Transverse colon (tissue), 4 donors: ENCODE measurements at regions not wholly inside any gene's neighbourhood (a gene's known extent, or its start where the extent isn't known, plus 50 kb on each side); places are given as distances from the start of the nearest gene placed in this dataset.
"Not testable (repeated sequence)": the region's sequence is repeated elsewhere in the genome, so short reads cannot be mapped to it uniquely, and the experiment has no call there.

ENCODE experiments used
- DNase-seq: peaks from one replicate; pipeline ENCODE4 v3.0.0-alpha.2; 2019
- H3K27ac ChIP-seq, 4 donors: fragments of 200-600 bp; sonication (generic); 2 replicates each; pipeline ENCODE4 v1.5.1; 2016 to 2018; ENCODE audit warnings: inconsistent platforms in 4 of 4
- H3K27me3 ChIP-seq: fragments of 200-600 bp; sonication (generic); 2 replicates; pipeline ENCODE4 v1.5.1; 2017; ENCODE audit warnings: inconsistent platforms
- H3K36me3 ChIP-seq, 4 donors: fragments of 200-600 bp; sonication (generic); 2 replicates each; pipeline ENCODE4 v1.5.1; 2017 to 2019; ENCODE audit warnings: inconsistent platforms in 4 of 4
- H3K4me1 ChIP-seq, 4 donors: fragments of 200-600 bp; sonication (generic); 2 replicates each; pipeline ENCODE4 v1.5.1; 2017 to 2020; ENCODE audit warnings: inconsistent platforms in 4 of 4
- H3K4me3 ChIP-seq, 4 donors: fragments of 200-600 bp; sonication (generic); 1 replicate in 1 of 4; 2 replicates in 3 of 4; pipeline versions ENCODE4 v1.5.1 to v1.6.1; 2017 to 2019; ENCODE audit warnings: inconsistent platforms in 4 of 4
- H3K9me3 ChIP-seq, 2 donors: fragments of 200-600 bp; sonication (generic); 2 replicates each; pipeline ENCODE4 v1.5.1; 2017 to 2019; ENCODE audit warnings: inconsistent platforms in 2 of 2
- EP300 ChIP-seq: sonication (generic); formaldehyde crosslinking; IDR thresholded peaks from one replicate; pipeline ENCODE4 v1.6.1; 2017; ENCODE audit warnings: antibody characterized with exemption, low read depth
- POLR2A ChIP-seq: fragments of 450-650 bp; IDR thresholded peaks from one replicate; pipeline ENCODE4 v1.6.1; 2016; ENCODE audit warnings: antibody characterized with exemption, mild to moderate bottlenecking, moderate library complexity
- POLR2AphosphoS5 ChIP-seq, 3 donors: sonication (generic); formaldehyde crosslinking; IDR thresholded peaks; one replicate each; pipeline ENCODE4 v1.6.1; 2016; ENCODE audit warnings: antibody characterized with exemption in 3 of 3
- WGBS, 2 donors: methylation state at CpG; one replicate each; pipeline ENCODE4 v1.1.5; 2018; ENCODE audit warnings: low coverage in 1 of 2; 5-methylcytosine and 5-hydroxymethylcytosine counted together
- in situ Hi-C, 4 donors: fragments of 200-750 bp; cut with MboI; loops; one replicate each; pipeline versions ENCODE4 v1.15.0 to v1.15.1; 2017; ENCODE audit warnings: low sequenced_read_pairs in 3 of 4, low pct_ligation_motif_present in 1 of 4, low pct_unique_long_range_greater_than_20kb in 1 of 4
- intact Hi-C: fragments of 100-400 bp; cut with DNase I; formaldehyde crosslinking; loops from one replicate; pipeline ENCODE4 v1.15.1; 2023; ENCODE audit warnings: low total_unique reads
- TF ChIP-seq, protein P1 (sequence below), 5 experiments: fragments of 200-600 bp in 3 of 5; fragments of 450-650 bp in 2 of 5; sonication (generic) in 3 of 5; IDR thresholded peaks; 1 replicate in 2 of 5; 2 replicates in 3 of 5; pipeline ENCODE4 v1.5.1; 2016 to 2017; ENCODE audit warnings: antibody characterized with exemption in 5 of 5, inconsistent platforms in 3 of 5, mild to moderate bottlenecking in 2 of 5, moderate library complexity in 1 of 5

DNA sequence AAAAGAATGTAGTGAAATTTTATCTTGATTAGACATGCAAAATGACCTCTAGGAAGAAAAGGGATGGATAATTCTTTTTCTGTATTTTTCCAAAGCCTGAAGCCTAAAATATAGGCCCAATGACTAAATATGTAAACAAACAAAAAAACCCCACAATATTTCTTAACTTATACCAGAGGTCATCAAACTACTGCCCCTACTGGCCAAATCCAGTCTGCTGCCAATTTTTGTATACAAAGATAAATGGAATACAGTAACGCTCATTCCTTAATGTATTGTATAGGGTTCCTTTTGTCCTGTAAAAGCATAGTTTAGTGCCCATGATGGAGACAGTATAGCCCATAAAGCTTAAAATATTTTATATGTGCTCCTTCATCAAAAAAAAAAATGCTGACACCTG lies 145.7 kb upstream of the ALG10 start:
- DNase-seq, result no peak
- 96 to 100% methylated on average over 1 of the region's 1 CpG for WGBS, 2 donors
- Histone ChIP-seq H3K9me3 (peaks cover 5 to 11% of the 10 kb centered on the region in 2 donors), H3K36me3 (no peaks in the 10 kb centered on the region), H3K27ac (no peak overlapping the region), H3K27me3 (no peaks in the 10 kb centered on the region), H3K4me1 (no peaks in the 10 kb centered on the region), H3K4me3 (no peak overlapping the region)
- in situ Hi-C loops (no loop called here), intact Hi-C loops (no loop called here)
- TF ChIP-seq POLR2A (no peak), EP300 (no peak), POLR2AphosphoS5 (IDR thresholded peaks at IDR 0.05) (no peak)
- TF ChIP-seq, protein P1, sequence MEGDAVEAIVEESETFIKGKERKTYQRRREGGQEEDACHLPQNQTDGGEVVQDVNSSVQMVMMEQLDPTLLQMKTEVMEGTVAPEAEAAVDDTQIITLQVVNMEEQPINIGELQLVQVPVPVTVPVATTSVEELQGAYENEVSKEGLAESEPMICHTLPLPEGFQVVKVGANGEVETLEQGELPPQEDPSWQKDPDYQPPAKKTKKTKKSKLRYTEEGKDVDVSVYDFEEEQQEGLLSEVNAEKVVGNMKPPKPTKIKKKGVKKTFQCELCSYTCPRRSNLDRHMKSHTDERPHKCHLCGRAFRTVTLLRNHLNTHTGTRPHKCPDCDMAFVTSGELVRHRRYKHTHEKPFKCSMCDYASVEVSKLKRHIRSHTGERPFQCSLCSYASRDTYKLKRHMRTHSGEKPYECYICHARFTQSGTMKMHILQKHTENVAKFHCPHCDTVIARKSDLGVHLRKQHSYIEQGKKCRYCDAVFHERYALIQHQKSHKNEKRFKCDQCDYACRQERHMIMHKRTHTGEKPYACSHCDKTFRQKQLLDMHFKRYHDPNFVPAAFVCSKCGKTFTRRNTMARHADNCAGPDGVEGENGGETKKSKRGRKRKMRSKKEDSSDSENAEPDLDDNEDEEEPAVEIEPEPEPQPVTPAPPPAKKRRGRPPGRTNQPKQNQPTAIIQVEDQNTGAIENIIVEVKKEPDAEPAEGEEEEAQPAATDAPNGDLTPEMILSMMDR (IDR thresholded peaks at IDR 0.05), result no peak

DNA sequence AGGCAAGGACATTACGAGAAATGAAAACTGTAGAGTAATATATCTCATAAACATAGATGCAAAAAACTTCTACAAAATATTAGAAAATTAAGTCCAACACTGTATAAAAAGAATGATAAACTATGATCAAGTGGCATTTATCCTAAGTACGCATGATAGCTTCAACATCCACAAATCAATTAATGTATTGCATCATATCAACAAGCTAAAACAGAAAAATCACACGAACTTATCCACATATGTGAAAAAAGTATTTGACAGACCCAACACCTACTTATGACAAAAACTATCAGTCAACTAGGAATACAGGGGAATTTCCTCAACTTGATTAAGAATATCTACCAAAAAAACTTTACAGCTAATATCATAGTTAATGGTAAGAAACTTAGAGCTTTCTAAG lies 129.9 kb upstream of the ALG10 start:
- TF ChIP-seq, protein P1 (IDR thresholded peaks at IDR 0.05), result no peak
- TF ChIP-seq EP300, result no peak
- TF ChIP-seq POLR2A, result no peak
- no peak for TF ChIP-seq POLR2AphosphoS5 (IDR thresholded peaks at IDR 0.05)
- WGBS, 2 donors, result 51 to 64% methylated on average over 3 of the region's 3 CpGs
- Histone ChIP-seq H3K27ac (no peak overlapping the region), H3K4me3 (no peak overlapping the region), H3K36me3 (no peaks in the 10 kb centered on the region), H3K27me3 (no peaks in the 10 kb centered on the region), H3K9me3 (no peaks in the 10 kb centered on the region), H3K4me1 (no peaks in the 10 kb centered on the region)
- DNase-seq, result no peak
- intact Hi-C loops (no loop called here), in situ Hi-C loops (no loop called here)

DNA sequence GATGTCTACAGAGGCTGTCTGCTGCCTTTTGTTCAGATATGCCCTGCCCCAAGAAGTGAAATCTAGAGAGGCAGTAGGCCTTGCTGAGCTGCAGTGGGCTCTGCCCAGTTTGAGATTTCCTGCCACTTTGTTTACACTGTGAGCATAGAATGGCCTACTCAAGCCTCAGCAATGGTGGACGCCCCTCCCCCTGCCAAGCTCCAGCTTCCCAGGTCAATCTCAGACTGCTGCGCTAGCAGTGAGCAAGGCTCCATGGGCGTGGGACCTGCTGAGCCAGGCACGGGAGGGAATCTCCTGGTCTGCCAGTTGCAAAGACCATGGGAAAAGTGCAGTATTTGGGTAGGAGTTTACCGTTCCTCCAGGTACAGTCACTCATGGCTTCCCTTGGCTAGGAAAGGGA lies 101.8 kb upstream of the ALG10 start:
- H3K27me3 ChIP-seq, H3K4me1 ChIP-seq, intact Hi-C loops, H3K9me3 ChIP-seq, H3K36me3 ChIP-seq, H3K27ac ChIP-seq, in situ Hi-C loops, H3K4me3 ChIP-seq, DNase-seq: not testable (repeated sequence)
- WGBS, 2 donors, result 83% methylated on average over 5 of the region's 5 CpGs; no CpG with 5 or more reads in 1 of the 2 donors

DNA sequence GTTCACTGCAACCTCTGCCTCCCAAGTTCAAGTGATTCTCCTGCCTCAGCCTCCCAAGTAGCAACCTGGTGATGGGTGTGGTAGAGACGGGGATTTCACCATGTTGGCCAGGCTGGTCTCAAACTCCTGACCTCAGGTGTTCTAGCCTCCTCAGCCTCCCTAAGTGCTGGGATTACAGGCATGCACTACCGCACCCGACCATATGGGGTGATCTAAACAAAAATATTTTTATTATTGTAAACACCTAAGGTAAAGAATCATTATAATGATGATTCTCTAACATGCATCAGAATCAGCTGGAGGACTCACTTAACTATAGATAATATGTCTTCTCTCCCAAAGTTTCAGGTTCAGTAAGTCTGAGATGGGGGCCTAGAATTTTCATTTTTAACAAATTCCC lies 96.2 kb upstream of the ALG10 start:
- in situ Hi-C loops (no loop called here), intact Hi-C loops (no loop called here)
- DNase-seq, result no peak
- no peaks in the 10 kb centered on the region for H3K36me3 ChIP-seq
- H3K27ac ChIP-seq, result no peak overlapping the region
- WGBS, 2 donors, result 81% methylated on average over 3 of the region's 3 CpGs; no CpG with 5 or more reads in 1 of the 2 donors
- peaks cover 0 to 4% of the 10 kb centered on the region in 2 donors for H3K9me3 ChIP-seq
- H3K27me3 ChIP-seq, result no peaks in the 10 kb centered on the region
- no peak overlapping the region for H3K4me3 ChIP-seq
- TF ChIP-seq POLR2AphosphoS5 (IDR thresholded peaks at IDR 0.05), result no peak
- TF ChIP-seq, protein P1 (IDR thresholded peaks at IDR 0.05), result no peak
- TF ChIP-seq POLR2A, result no peak
- TF ChIP-seq EP300, result no peak
- H3K4me1 ChIP-seq, result no peaks in the 10 kb centered on the region

DNA sequence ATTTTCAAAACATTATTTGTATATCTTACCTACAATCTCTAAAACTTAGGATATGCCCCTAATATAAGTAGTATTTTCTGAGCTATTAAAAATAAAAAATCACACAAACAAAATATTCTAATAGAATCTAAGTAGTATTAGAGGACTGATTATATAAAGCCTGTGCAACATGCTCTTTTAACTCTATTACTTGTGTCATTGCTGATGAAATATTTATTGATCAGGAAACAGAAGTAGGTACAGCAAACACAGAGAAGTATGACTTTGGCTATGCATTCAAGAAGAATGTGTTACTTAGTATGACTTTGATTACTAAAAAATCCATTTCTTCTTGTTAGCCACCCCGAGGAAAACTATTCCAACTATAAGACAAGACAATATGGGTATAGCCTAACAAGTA lies 84.6 kb upstream of the ALG10 start:
- H3K4me1 ChIP-seq, H3K27ac ChIP-seq, DNase-seq, in situ Hi-C loops, H3K36me3 ChIP-seq, intact Hi-C loops, H3K4me3 ChIP-seq, H3K27me3 ChIP-seq, H3K9me3 ChIP-seq: not testable (repeated sequence)
- WGBS, 2 donors, result 60 to 73% methylated on average over 1 of the region's 1 CpG
